ENCODE measurements at regions not wholly inside any gene's neighbourhood (a gene's known extent, or its start where the extent isn't known, plus 50 kb on each side); places are given as distances from the start of the nearest gene placed in this dataset.

GRCh38 chr4:110770353-110770752 lies 147.5 kb upstream of the PITX2 start:
- TF ChIP-seq CTCF (IDR thresholded peaks at IDR 0.05 in 2 of 3, conservative IDR thresholded peaks at IDR 0.05 in 1 of 3; ENCODE audit: insufficient read depth in 2 of 3, low read depth in 1 of 3, low read length in 3 of 3) (no peak), ZNF175 (CRISPR knock-in tag; IDR thresholded peaks at IDR 0.05; ENCODE audit: low read depth) (no peak), PBX2 (CRISPR knock-in tag; IDR thresholded peaks at IDR 0.05; ENCODE audit: low read depth) (no peak), PBX2 (tag; conservative IDR thresholded peaks at IDR 0.05; ENCODE audit: low read depth) (no peak), USF2 (CRISPR knock-in tag; IDR thresholded peaks at IDR 0.05) (no peak), MTF1 (CRISPR knock-in tag; IDR thresholded peaks at IDR 0.05; ENCODE audit: borderline replicate concordance) (no peak), ZNF316 (IDR thresholded peaks at IDR 0.05) (no peak), KLF1 (tag; IDR thresholded peaks at IDR 0.05) (no peak), MAX (CRISPR knock-in tag; IDR thresholded peaks at IDR 0.05) (no peak), ZBTB7A (IDR thresholded peaks at IDR 0.05; ENCODE audit: borderline replicate concordance, control insufficient read depth, low read depth, low read length) (no peak), HNRNPLL (IDR thresholded peaks at IDR 0.05; ENCODE audit: low read depth, low read length, poor library complexity, severe bottlenecking) (no peak), KLF16 (IDR thresholded peaks at IDR 0.05) (no peak), MEF2A (IDR thresholded peaks at IDR 0.05; ENCODE audit: control insufficient read depth, low read depth, low read length) (no peak), PML (IDR thresholded peaks at IDR 0.05; ENCODE audit: low read length) (no peak)
